Endothelial cell of umbilical vein (primary cell): ENCODE measurements at regions not wholly inside any gene's neighbourhood (a gene's known extent, or its start where the extent isn't known, plus 50 kb on each side); places are given as distances from the start of the nearest gene placed in this dataset.

Source experiments
- BruUV-seq: library from RNA; stranded (reverse); fragments of 400-500 nt; replicated peaks from 2 replicates; lab custom pipeline; 2021; lab: Mats Ljungman, UMichigan
- CTCF ChIA-PET: fragments of 300-600, 350-600 bp; sonication (Branson Sonifier 250); formaldehyde crosslinking; loops from one replicate; lab custom pipeline; 2021; ENCODE audit warnings: antibody characterized with exemption, inconsistent platforms; lab: Charles Lee
- POLR2A ChIA-PET: fragments of 300-600, 350-600 bp; sonication (Branson Sonifier 250); formaldehyde crosslinking; loops from one replicate; lab custom pipeline; 2021; ENCODE audit warnings: antibody characterized with exemption, inconsistent platforms; lab: Charles Lee
- DNase-seq: peaks from one replicate; pipeline ENCODE4 v3.0.0-alpha.2; 2011; ENCODE audit warnings: low read depth, low spot score
- FAIRE-seq: peaks from 2 replicates; lab custom pipeline; 2011; peaks lifted over from hg19 to GRCh38; lab: Jason Lieb, UNC
- H2AFZ ChIP-seq: 2 replicates; pipeline ENCODE4 v1.6.0; 2012; ENCODE audit warnings: low read depth, low read length, control low read depth, inconsistent platforms
- H3K27ac ChIP-seq: 2 replicates; pipeline ENCODE4 v1.5.1; 2011; ENCODE audit warnings: low read depth, mild to moderate bottlenecking, control low read depth, low read length, moderate library complexity; ENCODE audit not compliant: insufficient read depth
- H3K27me3 ChIP-seq, 2 experiments: 2 replicates each; pipeline versions ENCODE4 v1.6.0 to v1.6.1; 2011; ENCODE audit warnings: low read length in 2 of 2, mixed read lengths in 1 of 2; ENCODE audit not compliant: control insufficient read depth in 2 of 2, insufficient read depth in 2 of 2
- H3K36me3 ChIP-seq, 2 experiments: 2 replicates in 1 of 2; 3 replicates in 1 of 2; pipeline ENCODE4 v1.5.1; 2011; ENCODE audit warnings: low read length in 2 of 2, mild to moderate bottlenecking in 1 of 2, moderate library complexity in 1 of 2; ENCODE audit not compliant: control insufficient read depth in 2 of 2, insufficient read depth in 2 of 2; ENCODE audit errors: extremely low read depth in 1 of 2
- H3K4me1 ChIP-seq: 3 replicates; pipeline ENCODE4 v1.5.1; 2011; ENCODE audit warnings: mild to moderate bottlenecking, low read length; ENCODE audit not compliant: control insufficient read depth, insufficient read depth; ENCODE audit errors: extremely low read depth
- H3K4me2 ChIP-seq: 2 replicates; pipeline ENCODE4 v1.6.1; 2011; ENCODE audit warnings: low read length, control low read depth, mixed read lengths; ENCODE audit not compliant: insufficient read depth
- H3K4me3 ChIP-seq, 3 experiments: fragments of 200-600 bp in 1 of 3; sonication (generic), shearing (Covaris generic) in 1 of 3; replicated peaks in 1 of 3; 2 replicates each; pipeline ENCODE4 v1.5.1; 2011 to 2016; ENCODE audit warnings: control low read depth in 3 of 3, low read length in 3 of 3, mild to moderate bottlenecking in 2 of 3, inconsistent platforms in 1 of 3, low read depth in 1 of 3, moderate library complexity in 1 of 3; ENCODE audit not compliant: insufficient read depth in 1 of 3
- H3K79me2 ChIP-seq: 2 replicates; pipeline ENCODE4 v1.6.0; 2012; ENCODE audit warnings: low read length, inconsistent platforms; ENCODE audit not compliant: control insufficient read depth, insufficient read depth
- H3K9ac ChIP-seq: replicated peaks from 2 replicates; pipeline ENCODE3; 2011; ENCODE audit warnings: low read length, control low read depth; ENCODE audit not compliant: insufficient read depth; ENCODE audit errors: extremely low read depth
- H3K9me1 ChIP-seq: replicated peaks from 3 replicates; pipeline ENCODE4 v1.6.0; 2011; ENCODE audit warnings: mild to moderate bottlenecking, low read length; ENCODE audit not compliant: control insufficient read depth, insufficient read depth; ENCODE audit errors: extremely low read depth
- H3K9me3 ChIP-seq: replicated peaks from 2 replicates; pipeline ENCODE4 v1.5.1; 2012; ENCODE audit warnings: low read length, inconsistent platforms; ENCODE audit not compliant: control insufficient read depth, insufficient read depth
- H4K20me1 ChIP-seq: replicated peaks from 2 replicates; pipeline ENCODE3; 2011; ENCODE audit warnings: mild to moderate bottlenecking, low read length; ENCODE audit not compliant: control insufficient read depth, insufficient read depth; ENCODE audit errors: extremely low read depth
- EZH2 ChIP-seq: IDR thresholded peaks from 2 replicates; pipeline ENCODE4 v1.6.1; 2012; ENCODE audit warnings: borderline replicate concordance, low read depth, mild to moderate bottlenecking, moderate library complexity, low read length, inconsistent platforms; ENCODE audit not compliant: severe bottlenecking
- FOS ChIP-seq: IDR thresholded peaks from 2 replicates; pipeline ENCODE4 v1.6.1; 2011; ENCODE audit warnings: mild to moderate bottlenecking, low read length, moderate library complexity, borderline replicate concordance; ENCODE audit not compliant: insufficient read depth
- GATA2 ChIP-seq: IDR thresholded peaks from 2 replicates; pipeline ENCODE4 v1.7.0; 2011; ENCODE audit warnings: low read depth, mild to moderate bottlenecking, moderate library complexity, mixed read lengths, low read length; ENCODE audit not compliant: insufficient read length, insufficient read depth
- JUN ChIP-seq: IDR thresholded peaks from 2 replicates; pipeline ENCODE4 v1.6.1; 2011; ENCODE audit warnings: borderline replicate concordance, low read depth; ENCODE audit not compliant: insufficient read length, insufficient read depth
- MYC ChIP-seq: IDR thresholded peaks from one replicate; pipeline ENCODE4 v1.6.1; 2011; ENCODE audit warnings: mild to moderate bottlenecking, low read depth, low read length
- POLR2A ChIP-seq: IDR thresholded peaks from 2 replicates; pipeline ENCODE4 v1.6.1; 2012; ENCODE audit warnings: low read depth, mild to moderate bottlenecking, control low read depth, low read length
- POLR2AphosphoS5 ChIP-seq: IDR thresholded peaks from 2 replicates; pipeline ENCODE4 v1.6.1; 2012; ENCODE audit warnings: low read depth, mild to moderate bottlenecking, control low read depth, low read length, moderate library complexity; ENCODE audit not compliant: insufficient read depth
- dilution Hi-C: fragments of 300-500 bp; cut with MboI; formaldehyde crosslinking; loops from one replicate; pipeline ENCODE4 v1.15.0; 2019; ENCODE audit warnings: low sequenced_read_pairs; ENCODE audit not compliant: extremely low pct_ligation_motif_present
- intact Hi-C: fragments of 100-400 bp; cut with micrococcal nuclease; formaldehyde crosslinking; loops from one replicate; pipeline ENCODE4 v1.10.0; 2022
- TF ChIP-seq, protein P1 (sequence below): IDR thresholded peaks from 2 replicates; pipeline ENCODE4 v1.6.1; 2011; ENCODE audit not compliant: insufficient read depth, insufficient read length

DNA sequence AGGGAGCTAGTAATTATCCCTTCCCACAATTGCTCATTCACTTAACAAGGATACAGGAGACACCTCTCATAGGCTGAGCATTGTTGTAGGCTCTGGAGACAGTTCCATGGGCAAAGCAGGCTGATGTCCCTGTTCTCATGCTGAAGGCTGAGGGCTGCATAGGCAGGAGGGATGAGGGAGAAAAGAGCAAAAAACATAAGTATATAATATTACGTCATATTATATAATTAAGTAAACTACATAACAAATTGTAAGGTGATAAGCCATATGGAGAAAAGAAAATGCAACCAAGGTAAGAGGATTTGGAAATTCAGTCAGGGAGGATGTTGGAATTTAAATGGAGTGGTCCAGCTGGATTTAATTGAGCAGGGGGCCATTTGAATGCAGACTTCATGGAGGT, 380.6 kb upstream of the ST6GAL2 start:
- POLR2A ChIA-PET, result no interaction called here
- Histone ChIP-seq H3K27me3 (no peaks in the 10 kb centered on the region), H2AFZ (no peak overlapping the region), H3K9me3 (peaks cover 4% of the 10 kb centered on the region), H3K4me2 (no peak overlapping the region), H3K9ac (no peak overlapping the region), H3K9me1 (no peaks in the 10 kb centered on the region), H3K27ac (no peak overlapping the region), H3K36me3 (no peaks in the 10 kb centered on the region), H3K79me2 (no peaks in the 10 kb centered on the region), H3K4me1 (no peaks in the 10 kb centered on the region), H3K4me3 (no peak overlapping the region), H4K20me1 (no peaks in the 10 kb centered on the region)
- BruUV-seq, result no TSS peak
- DNase-seq (no peak), FAIRE-seq (no peak)
- intact Hi-C loops (no loop called here), dilution Hi-C loops (no loop called here)
- CTCF ChIA-PET, result no interaction called here
- TF ChIP-seq POLR2A (no peak), EZH2 (no peak)
- TF ChIP-seq, protein P1, sequence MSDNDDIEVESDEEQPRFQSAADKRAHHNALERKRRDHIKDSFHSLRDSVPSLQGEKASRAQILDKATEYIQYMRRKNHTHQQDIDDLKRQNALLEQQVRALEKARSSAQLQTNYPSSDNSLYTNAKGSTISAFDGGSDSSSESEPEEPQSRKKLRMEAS, result no peak

DNA sequence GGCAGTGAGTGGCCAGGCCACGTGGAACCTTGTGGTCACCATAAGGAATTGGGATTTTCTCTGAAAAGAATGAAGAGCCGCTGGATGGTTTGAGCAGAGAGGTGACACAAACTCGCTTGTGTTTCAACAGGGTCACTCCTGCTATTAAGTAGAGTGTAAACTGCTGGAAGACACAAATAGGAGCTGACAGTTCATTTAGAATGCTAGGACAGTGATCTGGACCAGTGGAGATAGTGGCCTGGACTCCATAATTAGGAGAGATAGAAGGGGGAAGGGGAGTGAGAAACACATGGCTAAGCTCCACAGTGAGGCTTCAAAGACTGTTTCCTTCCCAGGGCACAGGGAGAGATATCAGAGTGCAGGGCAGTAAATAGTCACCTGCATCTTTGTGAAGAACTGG, 381.1 kb upstream of the ST6GAL2 start:
- no peaks in the 10 kb centered on the region for H3K36me3 ChIP-seq
- H3K4me1 ChIP-seq, result no peaks in the 10 kb centered on the region
- H3K27ac ChIP-seq, result no peak overlapping the region
- H3K79me2 ChIP-seq, result no peaks in the 10 kb centered on the region
- no peak overlapping the region for H3K4me3 ChIP-seq
- intact Hi-C loops, result no loop called here
- CTCF ChIA-PET, result no interaction called here
- no TSS peak for BruUV-seq
- dilution Hi-C loops, result no loop called here
- no peak for FAIRE-seq
- POLR2A ChIA-PET, result no interaction called here
- no peaks in the 10 kb centered on the region for H3K9me1 ChIP-seq
- H2AFZ ChIP-seq, result no peak overlapping the region
- H4K20me1 ChIP-seq, result no peaks in the 10 kb centered on the region
- no peak for DNase-seq
- H3K9me3 ChIP-seq, result peaks cover 4% of the 10 kb centered on the region
- no peak overlapping the region for H3K9ac ChIP-seq
- no peak for TF ChIP-seq MYC
- TF ChIP-seq, protein P1, result no peak
- no peak for TF ChIP-seq GATA2
- TF ChIP-seq POLR2AphosphoS5, result no peak
- no peak for TF ChIP-seq EZH2
- no peak for TF ChIP-seq FOS
- TF ChIP-seq JUN, result no peak
- H3K4me2 ChIP-seq, result no peak overlapping the region
- no peaks in the 10 kb centered on the region for H3K27me3 ChIP-seq
